GM20000 (cell line): ENCODE measurements at regions not wholly inside any gene's neighbourhood (a gene's known extent, or its start where the extent isn't known, plus 50 kb on each side); places are given as distances from the start of the nearest gene placed in this dataset.
"Not testable (repeated sequence)": the region's sequence is repeated elsewhere in the genome, so short reads cannot be mapped to it uniquely, and the experiment has no call there.

Source experiments
- DNase-seq: peaks from one replicate; pipeline ENCODE4 v3.0.0; 2012; ENCODE audit warnings: low spot score
- TF ChIP-seq, protein P1 (sequence below): IDR thresholded peaks from 2 replicates; pipeline ENCODE4 v1.5.1; 2012; ENCODE audit warnings: mild to moderate bottlenecking, control low read depth; ENCODE audit errors: extremely low read depth, missing control alignments

DNA sequence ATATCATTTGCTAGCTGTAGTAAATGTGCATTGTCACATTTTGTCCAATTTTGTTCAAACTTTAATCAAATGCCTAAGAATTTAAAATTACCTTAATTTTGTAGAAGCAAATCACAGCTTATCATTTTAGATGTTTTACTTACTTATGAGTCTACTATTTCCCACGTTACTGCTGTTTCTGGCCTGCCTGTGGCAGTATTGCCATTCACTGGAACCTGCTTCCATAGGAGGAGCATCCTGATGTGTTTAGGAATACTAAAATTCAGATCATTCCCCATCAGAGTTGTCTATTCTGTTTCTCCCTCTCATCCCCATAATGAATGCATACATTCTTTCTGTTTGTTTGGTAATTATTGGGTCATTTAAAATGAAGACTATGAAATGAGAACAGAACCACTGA is 119.5 kb upstream of the SNRPN start:
- TF ChIP-seq, protein P1, sequence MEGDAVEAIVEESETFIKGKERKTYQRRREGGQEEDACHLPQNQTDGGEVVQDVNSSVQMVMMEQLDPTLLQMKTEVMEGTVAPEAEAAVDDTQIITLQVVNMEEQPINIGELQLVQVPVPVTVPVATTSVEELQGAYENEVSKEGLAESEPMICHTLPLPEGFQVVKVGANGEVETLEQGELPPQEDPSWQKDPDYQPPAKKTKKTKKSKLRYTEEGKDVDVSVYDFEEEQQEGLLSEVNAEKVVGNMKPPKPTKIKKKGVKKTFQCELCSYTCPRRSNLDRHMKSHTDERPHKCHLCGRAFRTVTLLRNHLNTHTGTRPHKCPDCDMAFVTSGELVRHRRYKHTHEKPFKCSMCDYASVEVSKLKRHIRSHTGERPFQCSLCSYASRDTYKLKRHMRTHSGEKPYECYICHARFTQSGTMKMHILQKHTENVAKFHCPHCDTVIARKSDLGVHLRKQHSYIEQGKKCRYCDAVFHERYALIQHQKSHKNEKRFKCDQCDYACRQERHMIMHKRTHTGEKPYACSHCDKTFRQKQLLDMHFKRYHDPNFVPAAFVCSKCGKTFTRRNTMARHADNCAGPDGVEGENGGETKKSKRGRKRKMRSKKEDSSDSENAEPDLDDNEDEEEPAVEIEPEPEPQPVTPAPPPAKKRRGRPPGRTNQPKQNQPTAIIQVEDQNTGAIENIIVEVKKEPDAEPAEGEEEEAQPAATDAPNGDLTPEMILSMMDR: no peak
- DNase-seq: no peak

DNA sequence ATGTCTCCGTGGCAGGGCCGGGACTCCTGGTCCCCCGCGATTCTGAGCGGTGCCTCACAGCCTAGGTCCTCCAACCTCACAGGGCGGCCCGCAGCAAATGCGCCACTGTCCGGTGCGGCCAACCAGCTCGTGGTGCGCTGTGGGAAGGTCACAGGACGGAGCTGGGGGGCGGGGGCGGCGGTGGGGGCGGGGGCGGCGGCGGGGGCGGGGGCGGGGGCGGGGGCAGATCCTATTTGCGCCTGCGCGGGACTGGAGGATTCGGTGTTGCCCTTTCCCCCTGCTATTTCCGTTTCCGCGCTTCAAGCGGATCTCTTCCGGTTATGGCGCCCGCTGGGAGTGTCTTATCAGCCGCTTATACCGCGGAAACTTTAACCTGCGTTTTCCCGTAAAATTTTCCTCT is 106.7 kb upstream of the SNRPN start:
- DNase-seq: no peak
- TF ChIP-seq, protein P1: no peak

DNA sequence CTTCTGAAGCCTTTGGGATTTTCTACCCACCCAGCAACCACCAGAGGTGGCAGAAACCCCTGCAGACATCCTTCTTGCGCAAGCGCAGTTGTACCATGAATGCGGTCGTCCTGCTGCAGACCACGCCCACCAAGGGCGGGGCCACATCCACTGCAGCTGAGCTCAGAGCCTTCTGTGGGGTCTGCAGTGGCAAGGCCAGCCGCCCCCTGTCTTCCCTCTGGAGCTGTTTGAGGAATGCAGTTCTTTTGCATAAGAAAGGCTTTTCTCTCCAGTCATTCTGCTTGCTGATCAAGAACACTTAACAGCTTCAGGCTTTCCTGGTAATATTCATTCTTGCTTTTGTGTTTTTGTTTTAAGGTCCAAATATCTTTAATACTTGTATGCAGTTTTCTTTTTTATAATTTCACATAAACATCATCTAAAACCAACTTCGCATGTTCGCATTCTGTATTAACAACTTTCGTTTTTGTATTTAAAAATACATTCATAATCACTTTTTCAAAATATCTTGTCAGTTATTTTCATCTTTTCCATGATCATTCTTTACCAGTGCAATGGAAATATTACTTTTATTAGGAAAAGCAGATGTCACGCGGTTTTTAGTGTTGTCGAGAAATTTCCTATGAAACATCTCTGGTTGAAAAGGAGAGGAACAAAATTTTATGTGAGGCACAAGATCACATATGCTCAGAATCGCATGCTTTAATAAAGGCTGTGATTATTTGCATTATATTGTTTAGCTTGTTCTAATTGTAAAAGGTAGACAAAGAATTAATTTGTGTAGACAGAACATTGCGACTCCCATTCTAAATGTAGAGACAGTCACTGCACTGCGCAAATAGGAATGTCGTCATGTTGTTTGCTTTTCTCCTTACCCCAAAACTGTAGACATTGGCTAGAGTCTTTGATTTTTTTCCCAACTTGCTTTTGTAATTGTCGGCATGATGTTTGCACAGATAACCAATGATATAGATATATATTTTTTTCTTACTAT is 98.1 kb upstream of the SNRPN start:
- no peak for DNase-seq
- TF ChIP-seq, protein P1: no peak

DNA sequence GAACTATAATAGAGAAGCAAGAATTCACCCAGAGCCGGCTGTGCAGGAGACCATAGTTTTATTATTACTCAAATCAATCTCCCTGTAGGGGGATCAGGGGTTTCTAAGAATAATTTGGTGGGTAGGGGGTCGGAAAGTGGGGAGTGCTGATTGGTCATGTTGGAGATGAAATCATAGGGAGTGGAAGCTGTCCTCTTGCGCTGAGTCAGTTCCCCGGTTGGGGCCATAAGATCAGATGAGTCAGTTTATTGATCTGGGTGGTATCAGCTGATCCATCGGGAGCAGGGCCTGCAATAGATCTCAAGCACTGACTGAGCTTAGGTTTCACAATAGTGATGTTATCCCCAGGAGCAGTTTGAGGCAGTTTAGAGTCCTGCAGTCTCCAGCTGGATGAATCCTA is 97.0 kb upstream of the SNRPN start:
- no peak for DNase-seq

DNA sequence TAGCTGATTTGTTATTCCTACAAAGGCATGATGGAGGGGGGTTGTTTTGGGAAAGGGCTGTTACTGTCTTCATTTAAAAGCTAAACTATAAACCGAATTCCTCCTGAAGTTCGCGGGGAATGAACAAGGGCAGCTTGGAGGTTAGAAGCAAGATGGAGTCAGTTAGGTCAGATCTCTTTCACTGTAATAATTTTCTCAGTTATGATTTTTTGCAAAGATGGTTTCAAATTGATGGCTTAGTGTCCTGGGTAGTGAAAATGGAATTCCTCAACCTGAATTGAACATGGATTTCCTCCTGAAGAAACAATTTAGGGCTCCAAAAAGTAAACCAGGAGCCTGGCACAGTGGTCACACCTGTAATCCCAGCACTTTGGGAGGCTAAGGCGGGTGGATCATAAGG is 96.6 kb upstream of the SNRPN start:
- not testable (repeated sequence) for DNase-seq

More for the DNA sequence above, 97.0 kb upstream of the SNRPN start:
- TF ChIP-seq, protein P1: no peak

DNA sequence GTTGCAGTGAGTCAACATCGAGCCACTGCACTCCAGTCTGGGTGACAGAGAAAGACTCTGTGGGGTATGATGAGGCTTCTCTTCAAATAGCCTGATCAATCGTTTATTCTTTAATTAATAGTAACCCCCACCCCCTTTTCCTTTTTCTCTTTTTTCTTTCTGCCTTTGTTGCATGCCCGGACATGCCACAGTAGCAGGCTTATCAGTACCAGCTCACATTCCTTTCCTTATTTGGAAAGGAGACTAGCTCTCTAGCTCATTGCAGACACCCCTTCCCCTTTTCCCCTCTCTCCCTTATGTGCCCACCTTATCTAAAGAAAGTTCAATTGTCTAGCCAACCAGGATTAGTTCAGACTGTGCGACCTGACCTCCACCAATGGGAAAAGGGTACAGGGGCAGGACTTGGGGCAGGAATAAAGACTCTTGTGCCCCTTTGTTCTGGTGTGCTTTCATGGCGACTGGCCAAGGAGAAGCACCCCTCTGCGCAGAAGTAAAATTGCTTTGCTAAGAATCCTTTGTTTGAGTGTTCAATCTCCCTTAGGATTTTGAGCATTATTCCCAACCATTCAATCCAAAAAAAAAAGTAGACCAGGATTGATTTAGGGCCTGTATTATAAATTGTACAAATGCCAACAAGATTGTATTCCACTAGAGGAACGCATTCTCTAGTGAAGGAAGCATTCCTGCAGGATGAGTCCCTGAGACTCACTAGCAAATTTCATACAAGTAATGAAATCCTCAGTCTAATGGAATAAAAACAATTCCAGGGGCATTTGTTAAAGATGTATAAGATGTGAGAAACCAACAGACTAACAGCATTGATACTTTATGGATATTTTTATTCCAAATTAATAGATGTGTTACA is 95.8 kb upstream of the SNRPN start:
- DNase-seq: no peak
- TF ChIP-seq, protein P1: no peak

DNA sequence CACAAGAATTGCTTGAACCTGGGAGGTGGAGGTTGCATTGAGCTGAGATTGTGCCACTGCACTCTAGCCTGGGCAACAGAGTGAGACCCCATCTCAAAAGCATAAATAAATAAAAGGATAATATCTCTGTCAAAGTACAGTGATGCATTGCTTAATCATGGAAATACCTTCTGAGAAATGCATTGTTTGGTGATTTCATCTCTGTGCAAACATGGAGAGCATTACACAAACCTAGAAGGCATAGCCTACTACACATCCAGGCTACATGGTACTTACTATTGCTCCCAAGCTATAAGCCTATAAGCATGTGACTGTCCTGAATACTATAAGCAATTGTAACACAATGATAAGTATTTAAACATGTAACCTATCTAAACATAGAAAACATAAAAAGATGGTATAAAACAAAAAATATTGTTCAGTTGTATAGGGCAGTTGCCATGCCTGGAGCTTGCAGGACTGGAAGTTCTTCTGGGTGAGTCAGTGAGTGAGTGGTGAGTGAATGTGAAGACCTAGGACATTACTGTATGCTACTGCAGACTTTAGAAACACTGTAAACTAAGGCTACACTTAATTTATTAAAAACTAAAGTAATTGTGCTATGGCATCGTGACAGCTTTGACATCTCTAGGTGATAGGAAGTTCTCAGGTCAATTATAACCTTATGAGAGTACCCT is 93.6 kb upstream of the SNRPN start:
- TF ChIP-seq, protein P1: no peak
- DNase-seq: no peak
